ENCODE measurements at regions not wholly inside any gene's neighbourhood (a gene's known extent, or its start where the extent isn't known, plus 50 kb on each side); places are given as distances from the start of the nearest gene placed in this dataset.

DNA sequence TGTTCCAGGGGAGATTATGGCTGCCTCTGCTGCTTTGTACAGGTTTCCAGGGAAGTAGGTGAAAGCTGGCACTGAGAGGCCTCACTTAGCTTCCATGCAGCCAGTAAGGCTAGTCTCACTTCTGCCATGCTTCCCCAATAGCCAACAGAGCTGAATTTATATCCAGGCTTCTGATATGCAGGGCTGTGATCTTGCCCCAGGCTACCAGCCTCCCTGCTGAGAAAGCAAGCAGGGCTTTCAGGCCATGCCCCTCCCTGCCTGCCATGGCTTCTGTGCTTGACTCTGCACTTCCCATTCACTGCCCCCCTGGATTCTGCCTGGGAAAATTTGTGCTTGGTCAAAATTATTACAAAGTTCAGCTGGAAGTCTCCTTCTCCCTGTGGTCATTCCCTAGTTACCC is 302.1 kb upstream of the FBXO33 start:
- TF ChIP-seq, protein P1, sequence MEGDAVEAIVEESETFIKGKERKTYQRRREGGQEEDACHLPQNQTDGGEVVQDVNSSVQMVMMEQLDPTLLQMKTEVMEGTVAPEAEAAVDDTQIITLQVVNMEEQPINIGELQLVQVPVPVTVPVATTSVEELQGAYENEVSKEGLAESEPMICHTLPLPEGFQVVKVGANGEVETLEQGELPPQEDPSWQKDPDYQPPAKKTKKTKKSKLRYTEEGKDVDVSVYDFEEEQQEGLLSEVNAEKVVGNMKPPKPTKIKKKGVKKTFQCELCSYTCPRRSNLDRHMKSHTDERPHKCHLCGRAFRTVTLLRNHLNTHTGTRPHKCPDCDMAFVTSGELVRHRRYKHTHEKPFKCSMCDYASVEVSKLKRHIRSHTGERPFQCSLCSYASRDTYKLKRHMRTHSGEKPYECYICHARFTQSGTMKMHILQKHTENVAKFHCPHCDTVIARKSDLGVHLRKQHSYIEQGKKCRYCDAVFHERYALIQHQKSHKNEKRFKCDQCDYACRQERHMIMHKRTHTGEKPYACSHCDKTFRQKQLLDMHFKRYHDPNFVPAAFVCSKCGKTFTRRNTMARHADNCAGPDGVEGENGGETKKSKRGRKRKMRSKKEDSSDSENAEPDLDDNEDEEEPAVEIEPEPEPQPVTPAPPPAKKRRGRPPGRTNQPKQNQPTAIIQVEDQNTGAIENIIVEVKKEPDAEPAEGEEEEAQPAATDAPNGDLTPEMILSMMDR (conservative IDR thresholded peaks at IDR 0.05; ENCODE audit: low read depth): no peak
- ChIA-PET CTCF (no interaction called here), POLR2A (ENCODE audit: low non-redundant PET) (no interaction called here)
- no peak for DNase-seq (ENCODE audit: low spot score)
- no peak overlapping the region for H3K27ac ChIP-seq

DNA sequence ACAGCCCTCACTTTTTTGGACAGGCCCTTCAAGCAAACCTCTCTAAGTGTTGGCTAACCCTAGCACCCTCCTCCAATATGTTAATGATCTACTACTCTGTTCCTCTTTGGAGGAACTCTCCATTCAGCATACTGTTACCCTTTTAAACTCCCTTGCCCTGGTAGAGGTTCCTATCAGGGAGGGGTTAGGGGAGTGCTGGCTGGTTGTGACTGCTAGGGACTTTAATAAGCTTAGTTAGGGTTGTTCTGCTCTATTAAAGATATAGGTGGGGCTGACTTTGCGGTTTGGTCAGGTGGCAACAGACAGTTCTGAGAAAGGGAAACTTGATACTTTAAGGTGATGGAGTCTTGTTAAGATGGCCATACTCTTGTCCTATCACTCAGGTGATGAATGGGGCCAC is 301.5 kb upstream of the FBXO33 start:
- ChIA-PET POLR2A (ENCODE audit: low non-redundant PET) (no interaction called here), CTCF (no interaction called here)
- no peak for DNase-seq (ENCODE audit: low spot score)
- no peak overlapping the region for H3K27ac ChIP-seq
- TF ChIP-seq, protein P1 (conservative IDR thresholded peaks at IDR 0.05; ENCODE audit: low read depth): no peak

DNA sequence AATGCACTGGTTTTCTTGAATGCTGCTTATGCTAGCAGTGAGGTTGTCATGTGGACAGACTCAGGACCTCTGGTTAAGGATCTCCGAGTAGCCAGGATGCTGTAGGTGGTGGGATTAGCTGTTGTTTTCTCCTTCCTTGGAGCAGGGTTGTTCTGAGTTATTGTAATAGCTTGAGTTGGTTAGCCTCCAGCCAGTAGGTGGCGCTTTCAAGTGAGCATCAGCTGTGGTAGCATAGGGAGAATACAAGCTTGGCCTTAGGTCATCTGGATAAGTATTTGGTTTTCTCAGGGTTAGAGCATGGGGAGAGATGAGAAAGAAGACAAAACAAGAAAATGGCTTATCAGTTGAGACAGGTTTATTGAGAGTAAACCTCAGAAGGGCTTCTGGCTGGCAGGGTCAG is 299.7 kb upstream of the FBXO33 start:
- POLR2A ChIA-PET (ENCODE audit: low non-redundant PET): no interaction called here
- DNase-seq (ENCODE audit: low spot score): no peak

DNA sequence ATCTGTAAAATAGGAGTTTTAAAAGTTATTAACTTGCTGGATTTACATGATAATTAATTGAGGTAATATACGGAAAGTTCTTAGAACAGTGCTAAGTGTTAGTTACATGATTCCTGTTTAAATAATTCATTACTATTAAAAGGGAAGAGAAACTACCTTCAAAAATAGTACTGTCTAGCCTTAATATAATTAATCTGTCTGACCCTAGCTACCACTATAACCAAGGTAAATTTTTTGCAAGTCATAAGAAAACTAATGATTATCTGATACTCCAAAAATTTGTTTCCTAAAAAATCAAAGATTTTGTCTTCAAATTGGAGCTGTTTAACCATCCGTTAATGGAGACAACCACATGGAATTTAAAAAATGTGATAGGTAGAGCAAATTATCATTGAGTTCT is 294.3 kb upstream of the FBXO33 start:
- TF ChIP-seq, protein P1 (conservative IDR thresholded peaks at IDR 0.05; ENCODE audit: low read depth): no peak
- ChIA-PET CTCF (no interaction called here), POLR2A (ENCODE audit: low non-redundant PET) (no interaction called here)
- no peak for DNase-seq (ENCODE audit: low spot score)
- H3K27ac ChIP-seq: no peak overlapping the region

More for the DNA sequence above, 299.7 kb upstream of the FBXO33 start:
- H3K27ac ChIP-seq: no peak overlapping the region
- CTCF ChIA-PET: interaction anchor here (0.6 kb wide), 1 partner anchor 1179 kb away, joined by 4 read pairs; no protein-coding TSS in a partner anchor
- TF ChIP-seq, protein P1 (conservative IDR thresholded peaks at IDR 0.05; ENCODE audit: low read depth): no peak

DNA sequence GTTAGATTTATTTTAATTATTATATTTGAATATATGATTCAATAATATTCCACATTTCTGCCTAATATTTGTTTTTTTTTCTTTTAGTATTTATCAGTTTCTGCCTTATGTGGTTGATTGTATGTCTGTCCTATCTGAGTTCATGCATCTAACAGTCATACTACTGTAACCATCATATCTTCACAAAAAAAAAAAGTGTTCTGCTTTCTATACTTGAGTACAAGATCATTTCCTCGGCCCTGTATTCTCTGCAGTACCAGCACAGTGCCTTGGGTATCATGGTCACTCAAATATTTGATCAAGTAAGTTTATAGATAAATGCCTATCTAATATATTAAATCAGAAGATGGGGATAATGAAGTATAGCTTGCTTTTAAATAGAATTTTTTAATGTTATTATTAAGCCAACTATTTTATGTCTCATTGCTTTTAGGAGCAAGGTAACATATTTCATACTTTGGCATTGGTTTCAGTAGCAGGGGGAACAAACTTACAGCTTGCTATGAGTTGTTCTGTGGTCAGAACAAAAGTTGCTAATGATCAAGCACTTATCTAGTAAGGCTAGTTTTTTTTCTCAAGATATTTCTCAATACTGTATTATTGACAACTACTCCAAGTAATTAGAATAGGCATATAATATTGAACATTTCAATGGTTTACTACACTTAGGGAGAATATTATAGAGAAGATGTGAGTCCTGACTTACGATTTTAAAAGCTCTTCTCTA is 290.5 kb upstream of the FBXO33 start:
- TF ChIP-seq, protein P1 (conservative IDR thresholded peaks at IDR 0.05; ENCODE audit: low read depth): no peak
- no peak overlapping the region for H3K27ac ChIP-seq
- ChIA-PET POLR2A (ENCODE audit: low non-redundant PET) (no interaction called here), CTCF (interaction anchor here (0.6 kb wide), 1 partner anchor 1868 kb away, joined by 8 read pairs; no protein-coding TSS in a partner anchor)
- no peak for DNase-seq (ENCODE audit: low spot score)

DNA sequence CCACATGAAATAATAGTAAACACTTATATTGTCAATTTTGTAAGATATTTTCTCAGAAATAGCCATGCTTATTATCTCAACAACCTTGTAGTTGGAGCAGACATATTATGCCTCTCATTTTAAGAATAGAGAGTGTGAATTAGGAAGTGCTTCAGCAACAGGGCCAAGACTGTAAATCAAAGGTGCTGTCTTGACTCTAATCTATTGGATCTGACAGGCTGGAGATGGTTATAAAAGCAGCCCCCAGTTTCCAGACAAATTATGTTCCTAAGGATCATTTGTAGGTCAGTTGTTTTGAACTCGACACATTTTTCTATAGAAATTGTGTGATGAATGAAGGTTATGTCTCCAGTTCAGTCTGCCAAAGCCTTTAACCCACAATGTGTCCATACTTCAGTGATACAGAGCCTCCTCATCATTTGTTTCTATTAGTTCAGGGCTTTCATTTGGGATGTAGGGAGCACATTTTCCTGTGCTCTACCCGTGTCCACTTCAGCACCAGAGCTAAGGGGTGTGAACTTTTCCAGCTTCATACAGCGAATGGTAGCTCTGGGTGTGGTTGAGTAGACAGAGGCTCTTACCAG is 284.8 kb upstream of the FBXO33 start:
- CTCF ChIA-PET: no interaction called here
- POLR2A ChIA-PET (ENCODE audit: low non-redundant PET): no interaction called here
- no peak for DNase-seq (ENCODE audit: low spot score)
- TF ChIP-seq, protein P1 (conservative IDR thresholded peaks at IDR 0.05; ENCODE audit: low read depth): no peak
- no peak overlapping the region for H3K27ac ChIP-seq

Data from RWPE1 (cell line).